ENCODE measurements at regions not wholly inside any gene's neighbourhood (a gene's known extent, or its start where the extent isn't known, plus 50 kb on each side); places are given as distances from the start of the nearest gene placed in this dataset.
A peak's percentile ranks its signal among the peaks of the same experiment; 100 is the strongest.

DNA sequence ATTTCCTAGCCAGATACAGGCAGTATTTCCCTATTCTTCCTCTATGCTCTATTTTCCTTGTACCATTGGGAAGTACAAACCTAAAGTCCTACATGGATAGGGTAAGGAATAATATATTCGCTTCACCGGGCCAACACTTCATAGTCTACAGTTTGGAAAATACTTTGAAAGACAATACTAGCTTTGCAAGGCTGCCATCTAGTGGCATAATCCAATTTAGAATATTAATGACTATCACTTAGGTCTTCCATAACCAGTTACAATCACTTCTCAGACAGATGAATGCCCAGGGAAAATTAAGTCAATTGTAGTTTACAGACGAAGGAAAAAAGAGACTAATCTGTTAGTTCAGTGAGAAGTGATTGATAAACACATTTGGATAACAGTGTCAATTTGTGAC lies 141.0 kb upstream of the FAM47C start:
- Histone ChIP-seq H3K9me2 (ENCODE audit: insufficient read depth, low read length) (no peaks in the 10 kb centered on the region), H4K20me1 (ENCODE audit: insufficient read depth) (no peaks in the 10 kb centered on the region), H3K36me3 (ENCODE audit: insufficient read depth, low read length) (no peaks in the 10 kb centered on the region), H3K27me3 (ENCODE audit: insufficient read depth, low read depth, low read length) (no peaks in the 10 kb centered on the region), H3F3A (ENCODE audit: insufficient read depth, low read length, poor library complexity, severe bottlenecking) (no peaks in the 10 kb centered on the region), H3K27ac (ENCODE audit: low read length) (no peak overlapping the region), H3K4me2 (ENCODE audit: low read length) (no peak overlapping the region), H3K79me2 (replicated peaks; ENCODE audit: insufficient read depth, low read length) (no peaks in the 10 kb centered on the region), H3K9ac (ENCODE audit: low read length) (no peak overlapping the region), H2AFZ (ENCODE audit: low read depth, low read length) (no peak overlapping the region), H3K9me3 (ENCODE audit: low read length) (no peaks in the 10 kb centered on the region), H3K4me3 (ENCODE audit: low read length) (no peak overlapping the region)
- TF ChIP-seq SMC3 (conservative IDR thresholded peaks at IDR 0.05; ENCODE audit: poor library complexity), result peak; percentile 77
- no peak for TF ChIP-seq MXI1 (conservative IDR thresholded peaks at IDR 0.05; ENCODE audit: poor library complexity, severe bottlenecking)
- no peak for TF ChIP-seq POLR2AphosphoS5 (IDR thresholded peaks at IDR 0.05)
- TF ChIP-seq, protein P1, sequence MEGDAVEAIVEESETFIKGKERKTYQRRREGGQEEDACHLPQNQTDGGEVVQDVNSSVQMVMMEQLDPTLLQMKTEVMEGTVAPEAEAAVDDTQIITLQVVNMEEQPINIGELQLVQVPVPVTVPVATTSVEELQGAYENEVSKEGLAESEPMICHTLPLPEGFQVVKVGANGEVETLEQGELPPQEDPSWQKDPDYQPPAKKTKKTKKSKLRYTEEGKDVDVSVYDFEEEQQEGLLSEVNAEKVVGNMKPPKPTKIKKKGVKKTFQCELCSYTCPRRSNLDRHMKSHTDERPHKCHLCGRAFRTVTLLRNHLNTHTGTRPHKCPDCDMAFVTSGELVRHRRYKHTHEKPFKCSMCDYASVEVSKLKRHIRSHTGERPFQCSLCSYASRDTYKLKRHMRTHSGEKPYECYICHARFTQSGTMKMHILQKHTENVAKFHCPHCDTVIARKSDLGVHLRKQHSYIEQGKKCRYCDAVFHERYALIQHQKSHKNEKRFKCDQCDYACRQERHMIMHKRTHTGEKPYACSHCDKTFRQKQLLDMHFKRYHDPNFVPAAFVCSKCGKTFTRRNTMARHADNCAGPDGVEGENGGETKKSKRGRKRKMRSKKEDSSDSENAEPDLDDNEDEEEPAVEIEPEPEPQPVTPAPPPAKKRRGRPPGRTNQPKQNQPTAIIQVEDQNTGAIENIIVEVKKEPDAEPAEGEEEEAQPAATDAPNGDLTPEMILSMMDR (IDR thresholded peaks at IDR 0.05; ENCODE audit: poor library complexity, severe bottlenecking), result peak; percentile 76
- peak; percentile 83 for TF ChIP-seq RAD21 (conservative IDR thresholded peaks at IDR 0.05)
- TF ChIP-seq, protein P2, sequence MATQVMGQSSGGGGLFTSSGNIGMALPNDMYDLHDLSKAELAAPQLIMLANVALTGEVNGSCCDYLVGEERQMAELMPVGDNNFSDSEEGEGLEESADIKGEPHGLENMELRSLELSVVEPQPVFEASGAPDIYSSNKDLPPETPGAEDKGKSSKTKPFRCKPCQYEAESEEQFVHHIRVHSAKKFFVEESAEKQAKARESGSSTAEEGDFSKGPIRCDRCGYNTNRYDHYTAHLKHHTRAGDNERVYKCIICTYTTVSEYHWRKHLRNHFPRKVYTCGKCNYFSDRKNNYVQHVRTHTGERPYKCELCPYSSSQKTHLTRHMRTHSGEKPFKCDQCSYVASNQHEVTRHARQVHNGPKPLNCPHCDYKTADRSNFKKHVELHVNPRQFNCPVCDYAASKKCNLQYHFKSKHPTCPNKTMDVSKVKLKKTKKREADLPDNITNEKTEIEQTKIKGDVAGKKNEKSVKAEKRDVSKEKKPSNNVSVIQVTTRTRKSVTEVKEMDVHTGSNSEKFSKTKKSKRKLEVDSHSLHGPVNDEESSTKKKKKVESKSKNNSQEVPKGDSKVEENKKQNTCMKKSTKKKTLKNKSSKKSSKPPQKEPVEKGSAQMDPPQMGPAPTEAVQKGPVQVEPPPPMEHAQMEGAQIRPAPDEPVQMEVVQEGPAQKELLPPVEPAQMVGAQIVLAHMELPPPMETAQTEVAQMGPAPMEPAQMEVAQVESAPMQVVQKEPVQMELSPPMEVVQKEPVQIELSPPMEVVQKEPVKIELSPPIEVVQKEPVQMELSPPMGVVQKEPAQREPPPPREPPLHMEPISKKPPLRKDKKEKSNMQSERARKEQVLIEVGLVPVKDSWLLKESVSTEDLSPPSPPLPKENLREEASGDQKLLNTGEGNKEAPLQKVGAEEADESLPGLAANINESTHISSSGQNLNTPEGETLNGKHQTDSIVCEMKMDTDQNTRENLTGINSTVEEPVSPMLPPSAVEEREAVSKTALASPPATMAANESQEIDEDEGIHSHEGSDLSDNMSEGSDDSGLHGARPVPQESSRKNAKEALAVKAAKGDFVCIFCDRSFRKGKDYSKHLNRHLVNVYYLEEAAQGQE (IDR thresholded peaks at IDR 0.05; ENCODE audit: borderline replicate concordance), result no peak
- no peak for TF ChIP-seq TAF1 (IDR thresholded peaks at IDR 0.05; ENCODE audit: low read depth)
- no peak for TF ChIP-seq EZH2 (IDR thresholded peaks at IDR 0.05; ENCODE audit: borderline replicate concordance, insufficient read depth, low read length, poor library complexity, severe bottlenecking)
- no peak for TF ChIP-seq EP300 (conservative IDR thresholded peaks at IDR 0.05; ENCODE audit: poor library complexity, severe bottlenecking)

DNA sequence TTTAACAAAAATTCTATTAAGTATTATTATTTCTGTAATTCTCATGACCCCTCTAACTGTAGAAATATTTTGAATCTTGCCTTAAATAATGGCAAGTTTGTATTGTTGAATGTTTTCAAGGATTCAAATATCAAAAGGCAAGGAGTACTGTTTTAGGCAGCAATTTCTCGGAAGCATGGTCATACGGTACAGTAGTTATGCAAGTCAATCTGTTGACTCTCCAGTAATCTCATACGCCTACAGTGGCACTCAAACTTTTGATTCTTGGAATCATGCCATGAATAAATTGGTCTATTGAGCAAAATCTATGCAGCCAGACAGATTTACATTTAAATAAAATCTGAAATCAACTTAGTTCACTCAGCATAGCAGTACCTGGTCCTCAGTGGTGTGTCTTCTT lies 139.6 kb upstream of the FAM47C start:
- Histone ChIP-seq H2AFZ (ENCODE audit: low read depth, low read length) (no peak overlapping the region), H3K36me3 (ENCODE audit: insufficient read depth, low read length) (no peaks in the 10 kb centered on the region), H3F3A (ENCODE audit: insufficient read depth, low read length, poor library complexity, severe bottlenecking) (no peaks in the 10 kb centered on the region), H3K4me2 (ENCODE audit: low read length) (no peak overlapping the region), H3K27ac (ENCODE audit: low read length) (no peak overlapping the region), H3K9me2 (ENCODE audit: insufficient read depth, low read length) (no peaks in the 10 kb centered on the region), H4K20me1 (ENCODE audit: insufficient read depth) (no peaks in the 10 kb centered on the region), H3K9me3 (ENCODE audit: low read length) (no peaks in the 10 kb centered on the region), H3K79me2 (replicated peaks; ENCODE audit: insufficient read depth, low read length) (no peaks in the 10 kb centered on the region), H3K27me3 (ENCODE audit: insufficient read depth, low read depth, low read length) (no peaks in the 10 kb centered on the region), H3K4me3 (ENCODE audit: low read length) (no peak overlapping the region), H3K9ac (ENCODE audit: low read length) (no peak overlapping the region)
- TF ChIP-seq EP300 (conservative IDR thresholded peaks at IDR 0.05; ENCODE audit: poor library complexity, severe bottlenecking) (no peak), TAF1 (IDR thresholded peaks at IDR 0.05; ENCODE audit: low read depth) (no peak), RAD21 (conservative IDR thresholded peaks at IDR 0.05) (no peak), MXI1 (conservative IDR thresholded peaks at IDR 0.05; ENCODE audit: poor library complexity, severe bottlenecking) (no peak), POLR2AphosphoS5 (IDR thresholded peaks at IDR 0.05) (no peak), EZH2 (IDR thresholded peaks at IDR 0.05; ENCODE audit: borderline replicate concordance, insufficient read depth, low read length, poor library complexity, severe bottlenecking) (no peak), SMC3 (conservative IDR thresholded peaks at IDR 0.05; ENCODE audit: poor library complexity) (no peak)
- TF ChIP-seq, protein P2 (IDR thresholded peaks at IDR 0.05; ENCODE audit: borderline replicate concordance), result no peak
- TF ChIP-seq, protein P1 (IDR thresholded peaks at IDR 0.05; ENCODE audit: poor library complexity, severe bottlenecking), result no peak
